Upper lobe of left lung (tissue), 4 donors: ENCODE measurements at regions not wholly inside any gene's neighbourhood (a gene's known extent, or its start where the extent isn't known, plus 50 kb on each side); places are given as distances from the start of the nearest gene placed in this dataset.

Experiments
- CTCF ChIP-seq, 6 experiments: fragments of 450-650 bp in 4 of 6; fragments of 200-600 bp in 2 of 6; sonication (generic) in 2 of 6; IDR thresholded peaks; one replicate each; pipeline ENCODE4 v1.5.1; 2016 to 2019; ENCODE audit warnings: antibody characterized with exemption in 6 of 6
- POLR2AphosphoS5 ChIP-seq, 2 donors: sonication (generic); formaldehyde crosslinking; IDR thresholded peaks; one replicate each; pipeline ENCODE4 v1.5.1; 2017; ENCODE audit warnings: antibody characterized with exemption in 2 of 2

DNA sequence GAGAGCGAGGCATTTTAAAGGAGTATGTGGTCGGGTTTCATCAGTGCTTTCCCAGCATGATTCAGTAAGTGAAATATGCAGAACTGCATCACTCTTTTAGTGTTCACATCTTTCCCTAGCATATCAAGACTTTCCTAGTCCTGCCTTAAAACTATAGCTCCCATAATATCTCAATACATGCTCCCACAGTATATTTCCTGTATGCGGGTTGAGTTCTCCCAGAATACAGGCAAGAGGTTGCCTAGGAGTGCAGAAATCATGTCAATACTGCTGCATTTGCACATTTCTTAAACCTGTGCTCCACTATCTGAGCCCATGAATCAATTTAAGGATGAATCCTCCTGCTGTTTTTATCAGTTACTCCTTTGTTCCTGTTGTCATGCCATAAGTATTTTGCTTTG is 386.6 kb upstream of the SLC35B3 start:
- no peak for TF ChIP-seq CTCF (IDR thresholded peaks at IDR 0.05)
- TF ChIP-seq POLR2AphosphoS5 (IDR thresholded peaks at IDR 0.05) = no peak
